IMR-90 (cell line): ENCODE measurements at regions not wholly inside any gene's neighbourhood (a gene's known extent, or its start where the extent isn't known, plus 50 kb on each side); places are given as distances from the start of the nearest gene placed in this dataset.

Experiments
- CEBPB ChIP-seq: IDR thresholded peaks from 2 replicates; pipeline ENCODE4 v1.6.1; 2012; ENCODE audit warnings: low read depth, low read length, improper control_type of control experiment
- CTCF ChIP-seq: conservative IDR thresholded peaks from 2 replicates; pipeline ENCODE4 v1.5.1; 2012; ENCODE audit warnings: mild to moderate bottlenecking, low read depth, low read length, improper control_type of control experiment
- MAZ ChIP-seq: IDR thresholded peaks from 2 replicates; pipeline ENCODE4 v1.6.1; 2012; ENCODE audit warnings: low read depth, mild to moderate bottlenecking, low read length, improper control_type of control experiment, moderate library complexity, borderline replicate concordance
- MXI1 ChIP-seq: IDR thresholded peaks from 2 replicates; pipeline ENCODE4 v1.6.1; 2012; ENCODE audit warnings: low read depth, mild to moderate bottlenecking, low read length, moderate library complexity, borderline replicate concordance

GRCh38 chr15:100808691-100809090, 70.9 kb upstream of the ALDH1A3 start:
- TF ChIP-seq MXI1 (no peak), MAZ (no peak), CTCF (no peak), CEBPB (no peak)
